ENCODE measurements at regions not wholly inside any gene's neighbourhood (a gene's known extent, or its start where the extent isn't known, plus 50 kb on each side); places are given as distances from the start of the nearest gene placed in this dataset.

- TF ChIP-seq POLR2A (IDR thresholded peaks at IDR 0.05) = no peak
- TF ChIP-seq CTCF (IDR thresholded peaks at IDR 0.05) = no peak
These were observed 849.9 kb upstream of the SEMA6A start for GRCh38 chr5:117424559-117424958.

Measured in Peyer's patch (tissue), 4 donors.